SU-DHL-6 (cell line): ENCODE measurements at regions not wholly inside any gene's neighbourhood (a gene's known extent, or its start where the extent isn't known, plus 50 kb on each side); places are given as distances from the start of the nearest gene placed in this dataset.

ENCODE experiments used
- H2AFZ ChIP-seq: fragments of 200-600 bp; sonication (generic); 2 replicates; pipeline ENCODE4 v1.6.1; 2014; ENCODE audit warnings: low read depth, mild to moderate bottlenecking, moderate library complexity, mixed read lengths, antibody characterized with exemption, low read length; ENCODE audit not compliant: severe bottlenecking
- H3F3A ChIP-seq: fragments of 200-600 bp; shearing (Covaris generic); 2 replicates; pipeline ENCODE4 v1.6.0; 2016; ENCODE audit warnings: antibody characterized with exemption, mild to moderate bottlenecking; ENCODE audit not compliant: insufficient read depth
- H3K27ac ChIP-seq: fragments of 200-600 bp; sonication (generic); 2 replicates; pipeline ENCODE4 v1.5.1; 2016; ENCODE audit warnings: low read depth, mild to moderate bottlenecking, low read length, moderate library complexity, mixed read lengths
- H3K27me3 ChIP-seq: fragments of 200-600 bp; sonication (generic), shearing (Covaris generic); 2 replicates; pipeline ENCODE4 v1.6.0; 2014; ENCODE audit warnings: mild to moderate bottlenecking, low read length
- H3K36me3 ChIP-seq: fragments of 200-600 bp; sonication (generic); 2 replicates; pipeline ENCODE4 v1.6.1; 2014; ENCODE audit warnings: mild to moderate bottlenecking, low read length, mixed read lengths
- H3K4me2 ChIP-seq: fragments of 300-600, 200-600 bp; shearing (Covaris generic), sonication (generic); 2 replicates; pipeline ENCODE4 v1.6.0; 2014; ENCODE audit warnings: low read length, low read depth, mild to moderate bottlenecking; ENCODE audit not compliant: poor library complexity, severe bottlenecking
- H3K4me3 ChIP-seq: fragments of 200-600 bp; sonication (generic); 2 replicates; pipeline ENCODE4 v1.5.1; 2014; ENCODE audit warnings: antibody characterized with exemption, low read length, mild to moderate bottlenecking, mixed read lengths; ENCODE audit not compliant: insufficient read depth, poor library complexity, severe bottlenecking
- H3K79me2 ChIP-seq: fragments of 200-600 bp; sonication (generic); 2 replicates; pipeline ENCODE4 v1.6.1; 2014; ENCODE audit warnings: mild to moderate bottlenecking, low read length, moderate library complexity; ENCODE audit not compliant: insufficient read depth
- H3K9ac ChIP-seq: fragments of 200-600 bp; sonication (generic); 2 replicates; pipeline ENCODE4 v1.7.0; 2014; ENCODE audit warnings: mild to moderate bottlenecking, low read length
- H3K9me2 ChIP-seq: fragments of 200-600 bp; sonication (generic); replicated peaks from 2 replicates; pipeline ENCODE4 v1.6.1; 2014; ENCODE audit warnings: low read length; ENCODE audit not compliant: insufficient read depth
- H3K9me3 ChIP-seq: fragments of 200-600 bp; sonication (generic); 2 replicates; pipeline ENCODE4 v1.6.1; 2014; ENCODE audit warnings: low read length, mixed read lengths; ENCODE audit not compliant: insufficient read depth
- H4K20me1 ChIP-seq: fragments of 200-600 bp; sonication (generic); 2 replicates; pipeline ENCODE4 v1.6.1; 2014; ENCODE audit warnings: low read depth, mild to moderate bottlenecking, antibody characterized with exemption, low read length, moderate library complexity, mixed read lengths
- EZH2phosphoT487 ChIP-seq: fragments of 200-600 bp; sonication (generic), shearing (Covaris generic); conservative IDR thresholded peaks from 2 replicates; pipeline ENCODE4 v1.6.1; 2018; ENCODE audit warnings: mild to moderate bottlenecking, antibody characterized with exemption, low read length, moderate library complexity, mixed read lengths
- TF ChIP-seq, protein P1 (sequence below): fragments of 200-600 bp; sonication (generic); IDR thresholded peaks from one replicate; pipeline ENCODE4 v1.5.1; 2017; ENCODE audit warnings: antibody characterized with exemption, mild to moderate bottlenecking, low read length, moderate library complexity; ENCODE audit not compliant: insufficient read depth, poor library complexity, severe bottlenecking

DNA sequence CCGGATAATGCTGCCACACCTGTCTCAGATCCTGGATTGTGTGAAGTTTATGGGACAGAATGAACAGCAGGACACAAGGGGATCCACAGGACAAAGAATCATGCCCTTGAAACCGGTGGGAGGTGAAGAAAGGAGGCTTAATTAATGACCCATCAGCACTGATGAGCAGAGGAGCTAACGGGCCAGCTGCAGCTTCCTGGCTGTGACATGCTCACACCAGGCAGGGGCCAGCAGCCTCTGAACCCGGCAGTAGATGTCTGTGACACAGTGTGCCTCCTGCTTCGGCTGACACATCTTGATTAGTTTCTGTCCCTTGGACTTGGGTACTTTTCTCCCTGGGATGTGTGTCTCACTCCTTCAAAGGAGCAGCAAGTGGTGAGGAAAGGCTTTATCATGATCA, 328.8 kb upstream of the BRINP1 start:
- Histone ChIP-seq H3K4me3 (no peak overlapping the region), H3K27ac (no peak overlapping the region), H3K36me3 (no peaks in the 10 kb centered on the region), H3K9me3 (no peaks in the 10 kb centered on the region), H4K20me1 (no peaks in the 10 kb centered on the region), H3F3A (no peaks in the 10 kb centered on the region), H2AFZ (peak overlapping the region; percentile 9), H3K27me3 (no peaks in the 10 kb centered on the region), H3K4me2 (no peak overlapping the region), H3K9me2 (no peaks in the 10 kb centered on the region), H3K79me2 (no peaks in the 10 kb centered on the region), H3K9ac (no peak overlapping the region)
- TF ChIP-seq EZH2phosphoT487 = no peak
- TF ChIP-seq, protein P1, sequence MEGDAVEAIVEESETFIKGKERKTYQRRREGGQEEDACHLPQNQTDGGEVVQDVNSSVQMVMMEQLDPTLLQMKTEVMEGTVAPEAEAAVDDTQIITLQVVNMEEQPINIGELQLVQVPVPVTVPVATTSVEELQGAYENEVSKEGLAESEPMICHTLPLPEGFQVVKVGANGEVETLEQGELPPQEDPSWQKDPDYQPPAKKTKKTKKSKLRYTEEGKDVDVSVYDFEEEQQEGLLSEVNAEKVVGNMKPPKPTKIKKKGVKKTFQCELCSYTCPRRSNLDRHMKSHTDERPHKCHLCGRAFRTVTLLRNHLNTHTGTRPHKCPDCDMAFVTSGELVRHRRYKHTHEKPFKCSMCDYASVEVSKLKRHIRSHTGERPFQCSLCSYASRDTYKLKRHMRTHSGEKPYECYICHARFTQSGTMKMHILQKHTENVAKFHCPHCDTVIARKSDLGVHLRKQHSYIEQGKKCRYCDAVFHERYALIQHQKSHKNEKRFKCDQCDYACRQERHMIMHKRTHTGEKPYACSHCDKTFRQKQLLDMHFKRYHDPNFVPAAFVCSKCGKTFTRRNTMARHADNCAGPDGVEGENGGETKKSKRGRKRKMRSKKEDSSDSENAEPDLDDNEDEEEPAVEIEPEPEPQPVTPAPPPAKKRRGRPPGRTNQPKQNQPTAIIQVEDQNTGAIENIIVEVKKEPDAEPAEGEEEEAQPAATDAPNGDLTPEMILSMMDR = no peak

DNA sequence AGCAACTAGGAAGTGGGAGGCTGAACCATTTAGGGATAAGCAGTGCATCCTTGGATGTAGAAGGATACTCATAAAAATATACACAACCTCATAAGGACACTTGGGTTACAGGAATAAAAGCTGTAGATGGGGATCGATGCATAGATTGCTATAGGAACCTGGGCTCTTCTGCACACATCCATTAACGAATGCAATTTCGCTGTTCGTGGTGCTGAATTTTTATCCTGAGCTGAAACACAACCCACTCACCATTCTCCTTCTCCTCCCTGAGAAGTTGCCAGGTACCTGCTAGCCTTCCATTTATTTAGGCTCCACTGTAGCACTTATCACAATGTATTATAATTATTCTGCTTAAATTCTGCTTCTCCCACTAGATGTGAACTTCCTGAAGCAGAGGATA, 320.6 kb upstream of the BRINP1 start:
- no peaks in the 10 kb centered on the region for H3K27me3 ChIP-seq
- TF ChIP-seq, protein P1 = no peak
- TF ChIP-seq EZH2phosphoT487 = no peak
- no peak overlapping the region for H2AFZ ChIP-seq
- no peak overlapping the region for H3K27ac ChIP-seq
- no peaks in the 10 kb centered on the region for H3K79me2 ChIP-seq
- H4K20me1 ChIP-seq = no peaks in the 10 kb centered on the region
- H3F3A ChIP-seq = no peaks in the 10 kb centered on the region
- no peaks in the 10 kb centered on the region for H3K9me2 ChIP-seq
- H3K9ac ChIP-seq = no peak overlapping the region
- no peaks in the 10 kb centered on the region for H3K36me3 ChIP-seq
- no peak overlapping the region for H3K4me3 ChIP-seq
- no peak overlapping the region for H3K4me2 ChIP-seq
- no peaks in the 10 kb centered on the region for H3K9me3 ChIP-seq

DNA sequence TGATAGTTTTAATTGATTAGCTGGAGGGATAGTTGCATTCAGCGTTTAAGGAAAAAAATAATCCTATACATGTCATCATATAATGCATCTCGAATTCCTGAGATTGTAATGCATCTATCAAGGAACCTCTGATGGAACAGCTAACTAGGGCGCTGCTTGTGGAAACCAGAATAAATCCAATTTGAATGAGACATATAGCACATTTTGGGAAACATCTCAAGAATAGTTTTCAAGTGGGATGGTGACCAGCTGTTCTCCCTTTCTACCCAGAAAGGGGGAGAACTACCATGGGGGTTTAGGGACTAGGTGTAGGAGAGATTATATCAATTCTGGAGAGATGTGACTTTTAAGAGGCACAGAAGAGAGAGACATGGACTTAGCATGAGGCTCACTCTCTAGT, 319.3 kb upstream of the BRINP1 start:
- Histone ChIP-seq H3K9ac (no peak overlapping the region), H3K79me2 (no peaks in the 10 kb centered on the region), H2AFZ (no peak overlapping the region), H3K4me2 (no peak overlapping the region), H3K4me3 (no peak overlapping the region), H3K9me3 (no peaks in the 10 kb centered on the region), H3K36me3 (no peaks in the 10 kb centered on the region), H3K27ac (no peak overlapping the region), H4K20me1 (no peaks in the 10 kb centered on the region), H3K27me3 (no peaks in the 10 kb centered on the region), H3K9me2 (no peaks in the 10 kb centered on the region), H3F3A (no peaks in the 10 kb centered on the region)
- no peak for TF ChIP-seq EZH2phosphoT487
- TF ChIP-seq, protein P1 = no peak
